ENCODE measurements at regions not wholly inside any gene's neighbourhood (a gene's known extent, or its start where the extent isn't known, plus 50 kb on each side); places are given as distances from the start of the nearest gene placed in this dataset.

GRCh38 chr18:28834889-28835288 lies 658.0 kb upstream of the CDH2 start:
- no peak overlapping the region for H3K4me3 ChIP-seq
- ATAC-seq (no peak), DNase-seq (no peak)
- H3K36me3 ChIP-seq = no peaks in the 10 kb centered on the region
- TF ChIP-seq CTCF (IDR thresholded peaks at IDR 0.05) = no peak
- H3K27me3 ChIP-seq (ENCODE audit: low read depth) = no peaks in the 10 kb centered on the region
- no peaks in the 10 kb centered on the region for H3K9me3 ChIP-seq
- H3K4me1 ChIP-seq = no peaks in the 10 kb centered on the region
- intact Hi-C loops (cut with DNase I) = no loop called here
- H3K27ac ChIP-seq = no peak overlapping the region

GRCh38 chr18:28831908-28832307 lies 655.0 kb upstream of the CDH2 start:
- TF ChIP-seq CTCF (IDR thresholded peaks at IDR 0.05) = no peak
- Histone ChIP-seq H3K9me3 (no peaks in the 10 kb centered on the region), H3K27me3 (ENCODE audit: low read depth) (no peaks in the 10 kb centered on the region), H3K36me3 (no peaks in the 10 kb centered on the region), H3K27ac (no peak overlapping the region), H3K4me3 (no peak overlapping the region), H3K4me1 (no peaks in the 10 kb centered on the region)
- DNase-seq (no peak), ATAC-seq (no peak)
- intact Hi-C loops (cut with DNase I) = no loop called here

GRCh38 chr18:28831476-28831875 lies 654.5 kb upstream of the CDH2 start:
- Histone ChIP-seq H3K4me3 (no peak overlapping the region), H3K27me3 (ENCODE audit: low read depth) (no peaks in the 10 kb centered on the region), H3K9me3 (no peaks in the 10 kb centered on the region), H3K4me1 (no peaks in the 10 kb centered on the region), H3K27ac (no peak overlapping the region), H3K36me3 (no peaks in the 10 kb centered on the region)
- TF ChIP-seq CTCF (IDR thresholded peaks at IDR 0.05) = no peak
- DNase-seq = no peak
- no peak for ATAC-seq
- intact Hi-C loops (cut with DNase I) = no loop called here

GRCh38 chr18:28826107-28826506 lies 649.2 kb upstream of the CDH2 start:
- Histone ChIP-seq H3K36me3 (no peaks in the 10 kb centered on the region), H3K4me1 (no peaks in the 10 kb centered on the region), H3K9me3 (no peaks in the 10 kb centered on the region), H3K27ac (no peak overlapping the region), H3K4me3 (no peak overlapping the region), H3K27me3 (ENCODE audit: low read depth) (no peaks in the 10 kb centered on the region)
- ATAC-seq (no peak), DNase-seq (no peak)
- no peak for TF ChIP-seq CTCF (IDR thresholded peaks at IDR 0.05)
- intact Hi-C loops (cut with DNase I) = no loop called here

GRCh38 chr18:28824183-28824574 lies 647.2 kb upstream of the CDH2 start:
- Histone ChIP-seq H3K4me1 (no peaks in the 10 kb centered on the region), H3K4me3 (no peak overlapping the region), H3K27me3 (ENCODE audit: low read depth) (no peaks in the 10 kb centered on the region), H3K27ac (no peak overlapping the region), H3K9me3 (no peaks in the 10 kb centered on the region), H3K36me3 (no peaks in the 10 kb centered on the region)
- DNase-seq (no peak), ATAC-seq (peak in 1 of 2 donors; percentile 13)
- no peak for TF ChIP-seq CTCF (IDR thresholded peaks at IDR 0.05)
- intact Hi-C loops (cut with DNase I) = no loop called here

Measured in lower lobe of right lung (tissue), 2 donors.